ENCODE measurements at regions not wholly inside any gene's neighbourhood (a gene's known extent, or its start where the extent isn't known, plus 50 kb on each side); places are given as distances from the start of the nearest gene placed in this dataset.

- TF ChIP-seq, protein P1, sequence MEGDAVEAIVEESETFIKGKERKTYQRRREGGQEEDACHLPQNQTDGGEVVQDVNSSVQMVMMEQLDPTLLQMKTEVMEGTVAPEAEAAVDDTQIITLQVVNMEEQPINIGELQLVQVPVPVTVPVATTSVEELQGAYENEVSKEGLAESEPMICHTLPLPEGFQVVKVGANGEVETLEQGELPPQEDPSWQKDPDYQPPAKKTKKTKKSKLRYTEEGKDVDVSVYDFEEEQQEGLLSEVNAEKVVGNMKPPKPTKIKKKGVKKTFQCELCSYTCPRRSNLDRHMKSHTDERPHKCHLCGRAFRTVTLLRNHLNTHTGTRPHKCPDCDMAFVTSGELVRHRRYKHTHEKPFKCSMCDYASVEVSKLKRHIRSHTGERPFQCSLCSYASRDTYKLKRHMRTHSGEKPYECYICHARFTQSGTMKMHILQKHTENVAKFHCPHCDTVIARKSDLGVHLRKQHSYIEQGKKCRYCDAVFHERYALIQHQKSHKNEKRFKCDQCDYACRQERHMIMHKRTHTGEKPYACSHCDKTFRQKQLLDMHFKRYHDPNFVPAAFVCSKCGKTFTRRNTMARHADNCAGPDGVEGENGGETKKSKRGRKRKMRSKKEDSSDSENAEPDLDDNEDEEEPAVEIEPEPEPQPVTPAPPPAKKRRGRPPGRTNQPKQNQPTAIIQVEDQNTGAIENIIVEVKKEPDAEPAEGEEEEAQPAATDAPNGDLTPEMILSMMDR (IDR thresholded peaks at IDR 0.05) = no peak
- TF ChIP-seq POLR2A (IDR thresholded peaks at IDR 0.05) = no peak
Observed at GRCh38 chr9:15361737-15362136, 54.7 kb upstream of the TTC39B start.
